ENCODE measurements at regions not wholly inside any gene's neighbourhood (a gene's known extent, or its start where the extent isn't known, plus 50 kb on each side); places are given as distances from the start of the nearest gene placed in this dataset.

DNA sequence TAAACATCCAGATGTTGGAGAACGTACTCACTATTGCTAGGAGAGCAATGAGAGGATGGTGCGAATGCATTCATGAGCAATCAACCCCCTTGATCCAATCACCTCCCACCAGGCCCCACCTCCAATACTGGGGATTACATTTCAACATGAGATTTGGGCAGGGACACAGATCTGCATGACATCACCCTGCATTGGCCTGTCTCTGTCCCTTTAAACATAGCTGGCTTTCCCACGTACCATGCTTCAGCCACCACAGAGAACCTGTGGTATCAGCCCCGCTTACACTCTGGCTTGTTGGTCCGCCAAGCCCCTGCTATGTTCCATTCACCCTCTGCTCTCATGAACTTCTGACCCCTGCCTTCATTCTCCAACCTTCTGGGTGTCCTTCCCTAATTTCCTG lies 157.5 kb upstream of the E2F8 start (continued):
- TF ChIP-seq, protein P1, sequence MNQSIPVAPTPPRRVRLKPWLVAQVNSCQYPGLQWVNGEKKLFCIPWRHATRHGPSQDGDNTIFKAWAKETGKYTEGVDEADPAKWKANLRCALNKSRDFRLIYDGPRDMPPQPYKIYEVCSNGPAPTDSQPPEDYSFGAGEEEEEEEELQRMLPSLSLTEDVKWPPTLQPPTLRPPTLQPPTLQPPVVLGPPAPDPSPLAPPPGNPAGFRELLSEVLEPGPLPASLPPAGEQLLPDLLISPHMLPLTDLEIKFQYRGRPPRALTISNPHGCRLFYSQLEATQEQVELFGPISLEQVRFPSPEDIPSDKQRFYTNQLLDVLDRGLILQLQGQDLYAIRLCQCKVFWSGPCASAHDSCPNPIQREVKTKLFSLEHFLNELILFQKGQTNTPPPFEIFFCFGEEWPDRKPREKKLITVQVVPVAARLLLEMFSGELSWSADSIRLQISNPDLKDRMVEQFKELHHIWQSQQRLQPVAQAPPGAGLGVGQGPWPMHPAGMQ (IDR thresholded peaks at IDR 0.05; ENCODE audit: borderline replicate concordance), result no peak
- TF ChIP-seq MAX (IDR thresholded peaks at IDR 0.05; ENCODE audit: low read depth, low read length) (no peak), EZH2 (IDR thresholded peaks at IDR 0.05; ENCODE audit: borderline replicate concordance, control insufficient read depth, low read depth, low read length) (no peak)

DNA sequence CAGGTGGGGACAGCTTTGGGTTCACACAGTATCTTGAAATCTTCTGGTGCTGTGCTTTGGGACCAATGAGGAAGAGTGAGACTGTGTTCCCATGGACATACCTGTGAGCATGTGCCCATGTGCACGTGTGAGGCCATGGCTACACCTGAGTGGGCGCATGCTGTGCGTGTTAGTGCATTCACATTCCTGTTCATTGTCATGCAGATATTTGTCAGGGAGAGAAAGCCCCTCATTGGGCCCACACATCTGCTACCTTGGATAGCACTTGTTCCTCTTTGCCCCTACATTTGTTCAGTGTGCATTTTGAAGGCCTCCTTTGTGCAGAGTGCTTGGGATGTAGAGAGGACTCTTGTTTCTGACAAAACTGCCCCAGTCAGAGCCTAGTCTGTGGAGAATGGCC lies 154.3 kb upstream of the E2F8 start:
- CTCF ChIA-PET, result no interaction called here
- H4K20me1 ChIP-seq (ENCODE audit: control insufficient read depth, insufficient read depth), result no peaks in the 10 kb centered on the region
- POLR2A ChIA-PET, result no interaction called here
- intact Hi-C loops (cut with micrococcal nuclease; ENCODE audit: unreplicated experiment), result no loop called here
- no peak overlapping the region for H3K4me3 ChIP-seq
- no peak overlapping the region for H3K27ac ChIP-seq (ENCODE audit: control insufficient read depth, insufficient read depth)
- no peak overlapping the region for H3K9ac ChIP-seq (ENCODE audit: control insufficient read depth, insufficient read depth, low read length)
- TF ChIP-seq IKZF2 (IDR thresholded peaks at IDR 0.05), result no peak
- TF ChIP-seq REST (IDR thresholded peaks at IDR 0.05; ENCODE audit: low read depth, low read length), result peak; percentile 54; the same call in 1 of the 2 replicates
- TF ChIP-seq, protein P2, sequence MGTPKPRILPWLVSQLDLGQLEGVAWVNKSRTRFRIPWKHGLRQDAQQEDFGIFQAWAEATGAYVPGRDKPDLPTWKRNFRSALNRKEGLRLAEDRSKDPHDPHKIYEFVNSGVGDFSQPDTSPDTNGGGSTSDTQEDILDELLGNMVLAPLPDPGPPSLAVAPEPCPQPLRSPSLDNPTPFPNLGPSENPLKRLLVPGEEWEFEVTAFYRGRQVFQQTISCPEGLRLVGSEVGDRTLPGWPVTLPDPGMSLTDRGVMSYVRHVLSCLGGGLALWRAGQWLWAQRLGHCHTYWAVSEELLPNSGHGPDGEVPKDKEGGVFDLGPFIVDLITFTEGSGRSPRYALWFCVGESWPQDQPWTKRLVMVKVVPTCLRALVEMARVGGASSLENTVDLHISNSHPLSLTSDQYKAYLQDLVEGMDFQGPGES (IDR thresholded peaks at IDR 0.05), result no peak
- SMC1A ChIA-PET (ENCODE audit: uncharacterized antibody, unreplicated experiment), result interaction anchor here (0.5 to 1.6 kb wide), 6 partner anchors 21 to 229 kb away, joined by 3 to 4 read pairs (median 3); no protein-coding TSS in a partner anchor
- no peak; the same call in 1 of the 3 replicates for ATAC-seq
- no peak for DNase-seq (ENCODE audit: low read depth, low spot score)
- H3K27me3 ChIP-seq (replicated peaks in 1 of 2; ENCODE audit: control insufficient read depth in 2 of 2, insufficient read depth in 2 of 2, low read length in 1 of 2), result no peaks in the 10 kb centered on the region
- 50% methylated on average over 3 of the region's 3 CpGs for WGBS (ENCODE audit: insufficient coverage, insufficient replicate concordance, low lambda C conversion rate, missing lambda C conversion rate)
- no peaks in the 10 kb centered on the region for H3K36me3 ChIP-seq (ENCODE audit: control insufficient read depth in 2 of 2, insufficient read depth in 2 of 2, low read length in 1 of 2)
- in situ Hi-C loops (cut with MboI), result no loop called here
- no peak for FAIRE-seq
- H3K9me3 ChIP-seq (replicated peaks; ENCODE audit: control insufficient read depth, insufficient read depth, low read length), result no peaks in the 10 kb centered on the region; the same call in 1 of the 3 replicates
- H3K79me2 ChIP-seq (ENCODE audit: control insufficient read depth, insufficient read depth, low read length), result no peaks in the 10 kb centered on the region
- RAD21 ChIA-PET (ENCODE audit: unreplicated experiment), result interaction anchor here (1.0 to 1.6 kb wide), 3 partner anchors 28 to 87 kb away, joined by 3 to 4 read pairs (median 4); no protein-coding TSS in a partner anchor
- H2AFZ ChIP-seq (ENCODE audit: control insufficient read depth, low read depth, low read length), result peak overlapping the region; percentile 67
- peak overlapping the region; percentile 11; the same call in 1 of the 2 replicates for H3K4me2 ChIP-seq (ENCODE audit: control insufficient read depth, insufficient read depth)
- peaks cover 8% of the 10 kb centered on the region for H3K4me1 ChIP-seq (ENCODE audit: control insufficient read depth, insufficient read depth, low read length)
- BruUV-seq (replicated peaks), result no TSS peak

Measured in GM12878 (cell line).